HG03103 (cell line): ENCODE measurements at regions not wholly inside any gene's neighbourhood (a gene's known extent, or its start where the extent isn't known, plus 50 kb on each side); places are given as distances from the start of the nearest gene placed in this dataset.
"Not testable (repeated sequence)": the region's sequence is repeated elsewhere in the genome, so short reads cannot be mapped to it uniquely, and the experiment has no call there.

Source experiments
- ATAC-seq: cut with Tn5 transposase; IDR thresholded peaks from one replicate; pipeline ENCODE4 v1.9.1; 2021; ENCODE audit warnings: low read depth; ENCODE audit not compliant: unreplicated experiment

DNA sequence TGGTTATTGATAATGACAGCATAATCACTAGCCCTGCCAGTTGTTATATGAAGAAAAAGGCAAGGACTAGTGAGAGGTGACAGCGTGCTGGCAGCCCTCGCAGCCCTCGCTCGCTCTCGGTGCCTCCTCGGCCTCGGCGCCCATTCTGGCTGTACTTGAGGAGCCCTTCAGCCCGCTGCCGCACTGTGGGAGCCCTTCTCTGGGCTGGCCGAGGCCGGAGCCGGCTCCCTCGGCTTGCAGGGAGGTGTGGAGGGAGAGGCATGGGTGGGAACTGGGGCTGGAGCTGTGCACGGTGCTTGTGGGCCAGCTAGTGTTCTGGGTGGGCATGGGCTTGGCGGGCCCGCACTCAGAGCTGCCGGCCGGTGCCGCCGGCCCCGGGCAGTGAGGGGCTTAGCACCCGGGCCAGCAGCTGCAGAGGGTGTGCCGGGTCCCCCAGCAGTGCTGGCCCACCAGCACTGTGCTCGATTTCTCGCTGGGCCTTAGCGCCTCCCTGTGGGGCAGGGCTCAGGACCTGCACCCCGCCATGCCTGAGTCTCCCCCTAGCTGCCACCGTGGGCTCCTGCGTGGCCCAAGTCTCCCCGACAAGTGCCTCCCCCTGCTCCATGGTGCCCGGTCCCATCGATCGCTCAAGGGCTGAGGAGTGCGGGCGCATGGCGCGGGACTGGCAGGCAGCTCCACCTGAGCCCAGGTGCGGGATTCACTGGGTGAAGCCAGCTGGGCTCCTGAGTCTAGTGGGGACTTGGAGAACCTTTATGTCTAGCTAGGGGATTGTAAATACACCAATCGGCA is 156.2 kb downstream of the MSX2 start:
- ATAC-seq: not testable (repeated sequence)

DNA sequence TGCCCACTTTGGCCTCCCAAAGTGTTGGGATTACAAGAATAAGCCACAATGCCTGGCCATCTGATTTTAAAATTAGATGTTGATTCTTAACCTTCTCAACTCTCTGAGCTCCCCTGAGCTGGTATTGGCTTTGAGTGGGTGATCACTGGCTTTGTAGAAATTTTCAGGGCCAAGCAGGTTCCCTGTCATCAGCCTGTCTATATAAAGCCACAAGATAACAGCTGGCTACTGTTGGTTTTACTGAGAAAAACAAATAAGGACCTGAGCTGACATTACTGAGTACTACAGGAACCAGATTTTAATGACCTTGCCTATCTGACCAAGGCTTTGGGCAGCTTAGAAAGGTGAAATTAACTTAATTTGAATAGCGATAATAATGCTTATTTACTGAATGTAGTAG is 153.6 kb downstream of the MSX2 start:
- no peak for ATAC-seq

DNA sequence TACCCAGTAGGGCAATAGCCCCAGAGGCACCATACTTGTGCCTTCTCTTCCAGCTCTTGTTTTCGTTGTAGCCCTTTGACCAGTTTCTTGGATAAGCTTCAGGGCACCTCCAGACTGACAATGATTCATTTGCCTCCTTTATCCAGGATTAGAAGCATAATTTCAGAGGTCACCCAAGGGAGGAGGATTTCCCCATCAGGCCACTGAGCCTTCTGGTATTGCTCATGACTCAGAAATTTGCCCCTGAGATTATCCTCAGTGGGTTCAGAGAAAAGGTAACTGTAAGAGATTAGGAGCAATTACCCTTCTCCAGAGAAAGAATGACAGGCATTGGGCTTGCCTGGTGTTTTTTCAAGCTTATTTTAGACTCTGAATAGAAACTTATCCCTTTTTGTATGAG is 147.9 kb downstream of the MSX2 start:
- ATAC-seq: no peak

DNA sequence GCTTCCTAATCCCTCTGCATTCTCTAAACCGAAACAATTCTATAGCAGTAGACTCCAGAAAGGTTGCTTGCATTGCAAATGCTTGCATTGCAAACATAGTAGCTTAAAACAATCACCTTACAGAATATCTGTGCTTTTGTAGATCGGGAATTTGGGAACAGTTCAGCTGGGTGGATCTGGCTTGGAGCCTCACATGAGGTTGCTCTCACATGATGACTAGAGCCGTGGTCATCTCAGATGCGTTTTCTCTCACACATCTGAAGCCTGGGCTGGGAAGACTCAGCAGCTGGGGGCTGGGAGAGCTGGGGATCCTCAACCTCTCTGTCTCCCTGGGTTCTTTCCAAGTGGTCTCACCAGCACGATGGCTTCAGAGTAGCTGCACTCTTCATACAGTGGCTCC is 127.8 kb downstream of the MSX2 start:
- no peak for ATAC-seq

DNA sequence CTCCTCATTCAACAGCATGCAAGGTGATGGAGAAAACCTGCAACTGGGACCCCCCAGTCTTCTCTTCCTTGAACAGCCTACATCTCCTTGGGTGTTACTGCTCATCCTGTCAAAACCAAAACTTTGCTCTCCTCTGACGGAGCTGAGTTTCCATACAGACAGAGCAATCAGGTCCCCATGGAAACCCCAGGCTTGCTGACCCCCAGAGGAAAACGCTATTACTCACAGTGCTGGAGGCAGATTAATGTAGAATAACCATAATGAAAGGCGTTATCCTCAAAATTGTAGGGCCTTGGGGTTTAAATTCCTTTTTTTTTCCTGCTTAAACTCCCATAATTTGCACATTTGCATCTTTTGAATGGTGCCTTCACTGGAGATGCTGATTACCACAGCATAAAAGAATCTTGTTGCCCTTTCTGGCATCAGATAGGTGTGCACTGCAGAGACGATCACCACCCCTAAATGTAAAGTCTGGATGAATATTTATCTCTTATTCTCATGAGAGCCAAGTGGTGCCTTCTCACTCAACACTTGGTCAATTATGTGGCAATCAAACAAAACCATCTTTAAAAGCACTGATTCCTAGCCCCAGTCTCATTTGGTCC is 126.3 kb downstream of the MSX2 start:
- no peak for ATAC-seq

DNA sequence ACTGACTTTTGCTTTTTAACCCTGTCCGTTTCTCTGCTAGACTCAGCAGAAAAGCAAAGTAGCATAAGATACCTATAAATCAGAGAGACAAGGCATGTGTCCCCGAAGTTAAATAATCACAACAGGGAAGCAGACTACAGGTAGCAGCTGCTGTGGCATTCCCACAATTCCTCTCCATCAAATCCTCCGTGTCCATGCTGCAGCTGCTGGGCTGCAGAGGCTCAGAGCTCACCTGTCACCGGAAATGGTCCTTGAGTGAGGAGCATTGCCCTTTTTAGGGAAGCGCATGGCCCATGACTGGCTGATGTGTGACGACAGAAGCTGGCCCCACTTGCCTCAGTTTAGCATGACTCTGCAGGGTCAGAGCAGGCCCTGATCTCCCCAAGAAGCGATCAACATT is 125.0 kb downstream of the MSX2 start:
- ATAC-seq: no peak

DNA sequence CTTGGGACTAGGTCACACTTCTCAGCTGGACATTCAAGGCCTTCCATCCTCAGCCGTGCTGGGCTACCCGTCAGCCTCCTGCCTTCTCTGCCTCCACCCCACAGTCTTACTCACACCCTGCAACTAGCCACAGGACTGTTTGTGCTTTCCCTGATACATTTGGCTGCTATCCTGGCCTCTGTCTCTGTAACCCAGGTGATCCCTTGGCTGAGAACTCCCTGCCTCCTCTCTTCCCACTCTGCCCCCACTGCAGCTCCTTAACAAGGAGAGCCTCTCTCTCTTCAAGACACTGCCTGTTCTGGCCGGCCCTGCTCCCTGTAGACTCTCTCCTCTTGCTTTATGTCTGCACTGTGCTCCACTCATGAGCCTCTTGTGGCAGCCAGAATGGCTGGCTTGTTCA is 120.6 kb downstream of the MSX2 start:
- no peak for ATAC-seq

DNA sequence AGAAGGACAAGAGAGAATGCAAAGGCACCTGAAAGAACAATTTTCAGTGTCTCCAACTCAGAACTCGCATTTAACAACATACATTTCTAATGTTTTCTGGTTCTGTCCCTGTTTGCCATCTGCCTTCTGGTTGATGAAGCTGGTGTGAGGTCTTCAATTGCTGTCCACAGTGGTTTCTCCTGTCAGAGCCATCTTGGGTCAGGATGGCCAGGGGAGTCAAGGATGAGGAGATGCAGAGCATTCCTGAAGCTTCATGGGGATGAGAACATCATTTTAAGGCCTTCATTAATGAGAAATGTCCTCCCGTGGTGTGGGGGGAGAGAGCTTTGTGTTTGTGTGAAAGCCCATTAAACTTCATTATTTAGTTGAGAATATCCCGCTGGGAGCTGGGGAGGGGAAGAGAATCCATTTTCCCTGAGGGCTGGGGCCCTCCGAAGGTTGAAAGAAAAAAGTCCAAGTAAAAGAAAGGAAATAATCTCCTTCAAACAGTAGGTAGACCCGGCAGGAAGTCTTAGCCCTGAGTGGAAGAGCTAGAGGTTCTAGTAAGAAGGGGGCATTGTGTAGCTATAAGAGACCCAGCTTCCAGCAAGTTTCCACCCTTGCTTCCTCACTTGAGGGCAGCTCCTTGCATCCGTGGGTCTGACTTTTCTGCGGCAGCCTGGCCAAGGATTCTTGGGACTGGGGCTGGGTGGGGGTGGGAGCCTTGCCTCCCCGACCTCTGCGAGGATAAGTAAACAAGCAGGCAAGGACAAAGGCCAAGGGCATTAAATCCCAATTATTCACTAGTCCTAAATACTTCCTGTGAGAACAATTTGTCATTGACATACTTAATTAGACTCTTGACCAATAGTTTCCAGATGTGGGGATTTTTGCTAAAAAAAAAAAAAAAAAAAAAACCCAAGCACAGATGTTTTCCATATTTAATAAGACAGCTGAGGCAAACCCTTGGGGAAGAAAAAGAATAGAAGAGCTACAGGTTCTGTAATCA is 119.2 kb downstream of the MSX2 start:
- ATAC-seq: no peak

DNA sequence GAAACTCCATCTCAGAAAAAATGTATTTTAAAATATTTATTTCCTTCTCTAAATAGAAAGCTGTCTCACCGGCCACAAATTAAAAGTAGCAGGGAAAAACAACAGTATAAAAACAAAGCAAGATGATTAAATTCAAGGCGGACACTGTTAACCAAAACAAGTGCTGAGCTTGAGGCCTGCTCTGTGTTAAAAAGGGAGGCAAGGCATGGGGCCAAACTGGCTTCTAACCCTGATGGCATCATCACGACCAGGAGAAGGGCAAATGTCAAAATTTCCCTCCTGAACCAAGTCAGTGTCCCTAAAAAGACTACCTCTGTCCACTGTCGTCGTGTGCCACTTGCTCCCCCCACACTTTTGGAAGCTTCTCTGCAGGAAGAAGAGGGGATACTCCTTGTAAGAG is 116.1 kb downstream of the MSX2 start:
- no peak for ATAC-seq

DNA sequence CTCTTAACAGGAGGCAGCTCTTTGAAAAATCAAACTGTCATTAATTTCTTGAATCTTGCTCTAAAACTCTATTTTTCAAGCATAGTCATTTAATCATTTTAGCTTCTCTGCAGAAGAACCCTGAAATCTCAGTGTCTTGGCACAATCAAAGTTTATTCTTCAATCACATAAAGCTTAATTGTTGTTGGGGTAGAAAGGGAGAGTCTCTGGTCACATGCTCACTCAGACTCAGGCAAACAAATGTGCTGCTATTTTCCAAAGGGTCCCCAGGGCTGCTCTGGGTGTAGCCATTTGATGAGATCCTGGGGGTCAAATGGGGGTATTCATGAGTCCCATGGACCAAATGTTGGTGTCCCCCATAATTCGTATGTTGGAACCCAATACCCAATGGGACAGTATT is 114.8 kb downstream of the MSX2 start:
- no peak for ATAC-seq

DNA sequence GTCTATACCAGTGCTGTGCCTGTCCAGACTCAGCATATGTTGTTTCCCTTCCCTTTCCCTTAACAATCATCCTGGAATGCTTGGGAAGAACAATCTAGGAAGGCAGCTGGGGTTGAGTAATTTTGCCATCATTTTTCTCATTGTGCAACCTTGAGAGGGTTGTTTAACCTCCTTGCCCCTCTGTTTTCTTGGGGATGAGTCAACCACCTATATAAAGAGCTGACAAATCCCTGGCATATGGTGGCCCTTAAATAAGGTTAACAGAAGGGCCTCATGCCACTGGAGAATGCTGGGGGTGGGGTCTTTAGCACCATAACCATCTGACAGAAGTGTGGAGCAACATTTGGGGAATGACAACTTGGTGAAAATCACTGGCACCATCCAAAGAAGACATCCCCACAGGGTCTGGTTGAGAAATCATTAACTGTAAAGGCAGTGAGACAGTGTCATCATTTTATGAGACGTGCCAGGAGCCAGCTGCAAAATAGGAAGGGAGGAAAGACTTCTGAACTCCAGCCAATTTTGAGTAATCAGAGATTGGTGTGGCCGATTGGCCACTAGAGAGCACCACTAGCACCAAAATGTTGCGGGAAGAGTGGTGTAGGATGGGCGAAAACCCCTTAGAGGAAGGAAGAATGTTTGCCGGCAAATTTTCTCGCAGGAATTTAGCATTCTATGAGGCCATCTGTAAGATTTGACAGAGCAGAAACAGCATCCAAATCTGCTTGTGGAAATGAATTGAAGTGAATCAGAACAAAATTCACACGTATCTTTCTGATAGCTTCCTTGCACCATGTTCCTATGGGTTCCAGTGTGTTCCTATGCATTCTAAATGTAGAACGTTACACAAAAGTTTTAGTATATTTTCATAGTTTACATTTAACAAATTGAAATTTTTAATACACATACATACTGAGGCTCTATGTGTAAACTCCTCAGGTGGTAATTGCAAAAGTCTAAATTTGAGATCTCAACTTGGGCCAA is 113.8 kb downstream of the MSX2 start:
- ATAC-seq: no peak

DNA sequence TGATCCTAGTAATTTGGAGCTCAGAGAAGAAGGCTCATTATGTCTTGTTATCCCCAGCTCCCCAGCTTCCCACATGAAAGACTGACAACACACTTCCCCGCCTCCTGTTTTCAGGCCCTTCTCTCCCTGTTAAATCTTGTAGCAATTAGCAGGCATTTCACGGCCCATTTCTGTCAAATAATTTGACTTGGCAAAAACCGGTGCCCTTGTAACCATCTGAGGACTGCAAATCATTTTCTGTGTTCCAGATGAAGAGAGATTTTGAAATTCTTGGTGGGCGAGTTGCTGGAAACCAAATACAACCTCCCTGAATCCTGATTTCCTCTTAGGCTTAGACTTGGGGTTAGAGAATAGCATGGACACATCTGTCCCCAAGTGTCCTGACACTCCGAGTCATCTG is 109.7 kb downstream of the MSX2 start:
- no peak for ATAC-seq

DNA sequence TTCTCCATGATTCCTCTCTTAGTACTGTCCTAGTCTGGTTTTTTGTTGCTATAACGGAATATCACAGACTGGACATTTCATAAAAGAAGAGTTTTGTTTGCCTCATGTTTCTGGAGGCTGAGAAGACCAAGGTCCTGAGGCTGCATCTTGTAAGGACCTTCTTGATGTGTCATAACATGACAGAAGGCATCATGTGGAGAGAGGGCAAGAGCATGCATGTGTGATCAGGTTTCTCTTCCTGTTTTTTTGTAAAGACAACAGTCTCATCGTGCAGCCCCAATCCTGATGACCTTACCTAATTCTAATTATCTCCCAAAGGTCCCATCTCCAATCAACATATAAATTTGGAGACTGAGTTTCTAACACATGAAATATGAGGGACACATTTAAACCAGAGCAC is 108.4 kb downstream of the MSX2 start:
- ATAC-seq: no peak

DNA sequence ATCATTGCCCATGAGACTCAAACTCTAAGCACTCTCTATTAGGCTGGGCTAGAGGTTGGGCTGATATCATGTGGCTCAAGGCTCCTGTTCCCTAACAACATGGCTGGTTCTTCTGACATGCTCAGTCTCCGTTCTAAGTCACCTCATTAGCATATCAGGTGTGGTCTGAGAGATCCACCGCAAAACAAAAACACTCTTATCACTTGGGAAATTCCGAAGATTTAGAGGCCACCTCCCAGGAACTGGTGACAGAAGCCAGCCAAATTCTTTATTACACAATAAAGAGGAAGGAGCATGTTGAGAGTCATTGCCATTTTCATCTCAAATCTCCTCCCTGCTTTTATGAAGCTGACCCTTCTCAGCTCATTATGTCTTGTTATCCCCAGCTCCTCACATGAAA is 107.6 kb downstream of the MSX2 start:
- ATAC-seq: no peak

DNA sequence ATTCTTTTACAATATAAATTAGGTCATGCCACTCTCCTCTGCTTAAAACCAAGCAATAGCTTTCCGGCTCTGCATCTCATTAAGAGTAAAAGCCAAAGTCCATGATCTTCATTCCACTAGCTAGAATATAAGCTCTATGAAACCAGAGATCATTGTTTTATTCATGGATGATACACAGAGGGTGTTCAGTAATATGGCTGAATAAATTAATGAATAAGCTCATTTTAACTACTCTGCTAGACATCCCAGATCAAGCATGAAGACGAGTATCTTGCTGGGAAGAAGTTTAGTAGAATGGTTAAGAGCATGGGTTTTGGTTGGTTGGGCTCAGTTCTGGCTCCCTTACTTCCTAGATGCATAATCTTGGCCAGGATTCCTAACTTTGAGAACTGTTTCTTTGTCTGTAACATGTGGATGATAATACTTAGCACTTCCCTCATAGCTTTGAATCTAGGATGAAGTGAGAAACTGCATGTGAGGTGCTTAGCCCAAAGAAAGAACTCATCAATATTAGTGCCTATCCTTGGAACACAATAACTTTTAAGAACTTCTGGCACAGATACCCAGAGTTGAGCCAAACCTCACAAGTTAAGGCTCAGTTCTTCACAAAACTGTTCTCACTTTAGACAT is 106.8 kb downstream of the MSX2 start:
- ATAC-seq: no peak

DNA sequence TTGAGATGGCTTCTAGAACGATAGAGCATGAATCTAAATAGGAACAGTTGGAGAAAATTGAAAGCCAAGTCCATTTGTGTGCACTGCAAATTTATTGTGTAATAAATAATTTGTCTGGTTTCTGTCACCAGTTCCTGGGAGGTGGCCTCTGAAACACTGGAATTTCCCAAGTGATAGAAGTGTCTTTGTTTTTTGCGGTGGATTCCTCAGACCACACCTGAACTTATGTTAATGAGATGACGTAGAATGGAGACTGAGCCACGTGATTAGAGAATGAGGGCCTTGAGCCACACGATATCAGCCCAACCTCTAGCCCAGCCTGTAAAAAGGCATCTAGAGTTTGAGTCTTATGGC is 105.1 kb downstream of the MSX2 start:
- no peak for ATAC-seq

DNA sequence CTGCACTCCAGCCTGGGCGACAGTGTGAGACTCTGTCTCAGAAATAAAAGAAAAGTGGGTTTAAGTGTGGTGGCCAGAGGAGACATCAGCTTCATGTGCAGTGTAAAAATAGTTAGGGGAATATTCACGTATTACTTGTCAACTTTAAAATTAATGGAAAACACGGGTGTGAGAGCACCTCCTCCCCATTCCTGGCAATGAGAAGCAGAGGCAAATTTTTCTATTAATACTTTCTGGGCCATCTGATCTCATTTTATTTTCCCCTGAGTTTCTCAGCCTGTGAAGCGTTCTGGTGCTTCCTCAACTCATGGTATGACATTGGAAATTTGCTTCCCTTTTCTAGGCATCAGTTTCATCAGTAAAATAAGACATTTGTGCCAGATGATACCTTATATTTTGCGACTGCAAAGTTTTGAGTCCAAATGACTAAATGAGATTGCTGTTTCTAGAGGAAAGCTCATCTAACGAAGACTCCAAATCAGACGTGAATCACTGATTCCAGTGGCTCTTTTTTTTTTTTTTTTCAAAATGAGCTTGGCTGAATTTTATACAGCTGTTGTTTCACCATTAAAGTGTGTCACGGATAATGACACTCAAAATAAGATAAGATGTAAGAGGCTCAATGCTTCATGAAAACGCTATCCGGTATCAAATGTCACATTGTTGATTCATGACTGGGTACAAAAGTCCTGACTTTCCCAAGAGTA is 104.6 kb downstream of the MSX2 start:
- no peak for ATAC-seq

DNA sequence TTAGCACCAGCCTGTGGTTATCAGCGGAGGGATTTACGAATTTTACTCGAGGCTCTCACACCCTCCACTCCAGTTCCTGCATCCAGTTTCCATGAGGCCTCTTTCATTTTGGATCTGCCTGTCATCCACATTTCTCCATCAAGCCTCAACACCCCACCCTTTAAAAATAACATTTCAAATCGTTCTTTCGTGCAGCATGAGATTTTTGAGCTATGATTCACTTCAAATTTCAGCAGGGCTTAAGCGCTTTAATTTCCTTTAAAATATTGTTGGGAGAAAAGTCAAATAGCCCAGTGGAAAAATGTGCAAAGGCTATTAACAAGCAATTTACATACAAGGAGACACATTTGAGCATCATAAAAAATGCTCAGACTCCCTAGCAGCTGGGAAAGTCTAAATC is 103.2 kb downstream of the MSX2 start:
- ATAC-seq: no peak

DNA sequence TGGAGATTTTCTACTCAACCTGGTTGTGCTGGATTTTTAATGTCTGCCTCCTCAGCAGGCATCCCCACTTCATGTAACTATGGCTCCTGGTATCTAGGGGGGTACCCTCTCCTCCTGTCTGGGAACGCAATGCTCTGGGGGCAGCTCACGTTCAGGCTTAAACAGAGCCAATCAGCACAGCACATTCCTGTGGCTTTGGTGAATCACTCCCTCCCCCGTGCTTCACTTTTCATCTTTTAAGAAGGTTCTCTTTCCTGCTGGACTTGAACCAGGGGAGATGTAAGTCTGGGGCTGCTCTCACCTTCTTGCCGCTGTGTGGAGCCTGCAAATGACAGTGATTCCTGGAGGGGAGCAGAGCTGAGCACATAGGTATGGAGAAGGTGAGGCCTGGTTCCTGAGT is 101.2 kb downstream of the MSX2 start:
- ATAC-seq: no peak
